GM12874 (cell line): ENCODE measurements at regions not wholly inside any gene's neighbourhood (a gene's known extent, or its start where the extent isn't known, plus 50 kb on each side); places are given as distances from the start of the nearest gene placed in this dataset.

Source experiments
- TF ChIP-seq, protein P1 (sequence below): IDR thresholded peaks from 2 replicates; pipeline ENCODE4 v1.5.1; 2011; ENCODE audit warnings: low read depth, mild to moderate bottlenecking, control low read depth, low read length, moderate library complexity; ENCODE audit not compliant: insufficient read depth

GRCh38 chr10:64219271-64220025, 698.2 kb downstream of the REEP3 start:
- TF ChIP-seq, protein P1, sequence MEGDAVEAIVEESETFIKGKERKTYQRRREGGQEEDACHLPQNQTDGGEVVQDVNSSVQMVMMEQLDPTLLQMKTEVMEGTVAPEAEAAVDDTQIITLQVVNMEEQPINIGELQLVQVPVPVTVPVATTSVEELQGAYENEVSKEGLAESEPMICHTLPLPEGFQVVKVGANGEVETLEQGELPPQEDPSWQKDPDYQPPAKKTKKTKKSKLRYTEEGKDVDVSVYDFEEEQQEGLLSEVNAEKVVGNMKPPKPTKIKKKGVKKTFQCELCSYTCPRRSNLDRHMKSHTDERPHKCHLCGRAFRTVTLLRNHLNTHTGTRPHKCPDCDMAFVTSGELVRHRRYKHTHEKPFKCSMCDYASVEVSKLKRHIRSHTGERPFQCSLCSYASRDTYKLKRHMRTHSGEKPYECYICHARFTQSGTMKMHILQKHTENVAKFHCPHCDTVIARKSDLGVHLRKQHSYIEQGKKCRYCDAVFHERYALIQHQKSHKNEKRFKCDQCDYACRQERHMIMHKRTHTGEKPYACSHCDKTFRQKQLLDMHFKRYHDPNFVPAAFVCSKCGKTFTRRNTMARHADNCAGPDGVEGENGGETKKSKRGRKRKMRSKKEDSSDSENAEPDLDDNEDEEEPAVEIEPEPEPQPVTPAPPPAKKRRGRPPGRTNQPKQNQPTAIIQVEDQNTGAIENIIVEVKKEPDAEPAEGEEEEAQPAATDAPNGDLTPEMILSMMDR, result no peak

DNA sequence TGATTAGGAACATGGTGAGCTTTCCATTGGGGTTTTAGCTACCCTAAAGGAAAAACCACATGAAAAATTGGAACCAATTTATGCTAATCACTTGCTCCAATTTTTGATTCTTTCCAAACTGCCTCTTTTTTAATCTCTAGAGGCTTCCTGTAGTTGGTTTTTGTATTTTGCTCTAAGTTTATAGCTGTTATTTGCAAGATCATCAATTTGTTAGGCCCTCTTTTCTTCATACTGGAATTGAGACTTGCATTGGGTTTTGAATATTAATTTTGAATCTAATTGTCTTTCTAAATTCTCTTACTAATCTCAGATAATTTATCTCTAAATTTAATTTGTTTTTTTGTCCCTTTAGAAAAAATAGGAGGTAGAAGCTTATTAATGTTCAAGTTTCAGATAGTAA, 713.3 kb downstream of the REEP3 start:
- TF ChIP-seq, protein P1, result no peak

DNA sequence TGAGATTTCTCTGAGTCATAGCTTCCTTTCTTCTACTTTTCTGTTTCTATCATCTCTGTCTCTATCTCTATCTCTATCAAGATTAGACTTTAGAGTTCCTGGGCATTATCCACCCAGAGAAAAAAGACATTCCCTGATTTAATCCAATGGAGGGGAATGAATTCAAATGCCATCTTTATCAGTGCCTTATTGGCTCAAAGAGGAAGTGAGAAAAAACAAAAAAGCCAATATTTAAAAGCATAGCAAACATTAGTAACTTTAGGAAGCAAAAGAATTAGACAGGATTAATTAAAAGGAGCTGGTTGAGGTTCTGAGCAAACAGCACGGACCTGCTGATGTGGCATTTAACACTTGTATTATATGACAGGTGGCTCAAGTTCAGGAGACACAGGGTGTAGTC, 736.5 kb downstream of the REEP3 start:
- TF ChIP-seq, protein P1, result no peak

DNA sequence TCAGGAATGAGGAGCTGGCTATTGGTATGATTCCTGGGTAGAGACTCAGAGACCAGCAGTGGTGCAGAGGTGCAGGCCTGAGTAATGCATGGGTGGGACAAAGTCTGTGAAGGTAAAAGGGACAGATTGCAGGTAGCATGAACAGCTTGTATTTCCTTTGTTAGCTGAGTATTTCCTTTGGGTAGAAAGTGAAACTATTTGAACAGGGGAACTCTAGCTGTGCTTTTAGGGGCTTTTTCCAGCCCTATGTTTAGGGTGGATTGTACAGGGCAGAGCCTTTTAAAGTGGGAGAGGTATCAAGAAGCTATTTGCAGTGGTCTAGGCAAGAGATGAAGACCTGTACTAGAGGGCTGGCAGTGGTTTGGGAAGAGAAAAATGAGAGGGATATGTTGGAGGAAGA, 739.9 kb downstream of the REEP3 start:
- TF ChIP-seq, protein P1, result no peak

DNA sequence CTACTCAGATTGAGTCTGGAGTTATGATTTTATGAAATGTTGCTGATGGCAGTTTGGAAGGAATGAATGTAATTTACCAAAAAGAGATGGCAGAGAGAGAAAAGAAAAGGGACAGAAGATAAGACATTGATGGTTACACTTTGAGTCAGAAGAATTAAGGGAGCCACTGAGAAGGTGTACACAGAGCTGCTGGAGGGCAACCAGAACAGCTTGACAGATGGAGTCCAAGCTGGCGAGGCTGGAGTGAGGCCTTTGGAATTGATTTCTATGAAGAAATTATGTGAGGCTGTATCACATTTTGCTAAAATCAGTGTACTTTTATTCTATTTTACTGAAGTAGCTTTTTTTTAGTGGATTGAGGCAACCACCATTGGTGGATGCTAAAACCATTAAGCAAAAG, 740.5 kb downstream of the REEP3 start:
- TF ChIP-seq, protein P1, result no peak

DNA sequence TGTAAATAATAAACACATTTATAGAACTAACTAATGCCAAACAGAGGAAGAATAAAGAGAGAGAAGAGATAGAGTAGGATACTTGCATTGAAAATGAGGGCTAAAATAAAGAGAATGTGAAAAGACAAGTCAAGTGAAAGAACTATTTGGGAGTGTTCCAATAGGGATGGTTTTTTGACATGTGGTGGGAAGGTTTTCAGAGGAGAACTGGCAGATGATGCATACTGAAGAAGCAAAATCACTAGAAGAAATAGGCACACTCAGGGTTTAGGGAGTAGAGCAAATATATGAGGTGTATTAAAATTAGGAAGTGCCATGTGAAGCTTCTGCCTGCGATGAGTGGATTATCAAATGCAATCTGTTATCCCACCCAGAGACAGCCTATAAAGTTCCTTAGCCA, 744.8 kb downstream of the REEP3 start:
- TF ChIP-seq, protein P1, result no peak

DNA sequence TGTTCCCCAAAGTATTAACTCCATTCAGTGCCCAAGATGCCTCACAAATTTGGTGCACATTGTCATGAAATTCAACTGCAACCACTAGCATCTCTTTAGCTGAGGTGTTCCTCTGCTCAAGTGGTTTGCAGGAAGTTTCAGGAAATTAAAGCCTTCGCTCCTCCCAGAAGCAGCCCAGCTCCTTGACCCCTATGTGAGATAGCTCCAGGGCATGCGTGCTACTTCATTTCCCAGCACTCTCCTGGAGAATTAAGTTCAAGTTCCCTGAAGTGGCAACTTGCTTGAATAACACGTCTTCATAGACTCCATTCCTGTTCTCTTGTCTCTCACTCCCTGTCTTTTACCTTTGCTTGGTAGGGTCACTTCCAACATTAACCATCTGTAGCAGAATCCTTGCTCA, 750.3 kb downstream of the REEP3 start:
- TF ChIP-seq, protein P1, result no peak
